Rectal smooth muscle tissue (tissue), 1 donor: ENCODE measurements at regions not wholly inside any gene's neighbourhood (a gene's known extent, or its start where the extent isn't known, plus 50 kb on each side); places are given as distances from the start of the nearest gene placed in this dataset.

Experiments used
- H3K27ac ChIP-seq: one replicate; pipeline ENCODE4 v1.7.0; 2013; ENCODE audit warnings: low read depth, low read length, inconsistent platforms
- H3K27me3 ChIP-seq: one replicate; pipeline ENCODE4 v1.7.0; 2013; ENCODE audit warnings: low read length; ENCODE audit not compliant: control insufficient read depth, insufficient read depth
- H3K36me3 ChIP-seq: one replicate; pipeline ENCODE4 v1.7.0; 2013; ENCODE audit warnings: low read length; ENCODE audit not compliant: control insufficient read depth, insufficient read depth
- H3K4me1 ChIP-seq: one replicate; pipeline ENCODE4 v1.7.0; 2013; ENCODE audit warnings: low read length; ENCODE audit not compliant: control insufficient read depth, insufficient read depth
- H3K4me3 ChIP-seq: one replicate; pipeline ENCODE4 v1.7.0; 2013; ENCODE audit warnings: low read length
- H3K9ac ChIP-seq: one replicate; pipeline ENCODE4 v1.7.0; 2013; ENCODE audit warnings: low read length

- H3K9ac ChIP-seq: no peak overlapping the region
- no peaks in the 10 kb centered on the region for H3K36me3 ChIP-seq
- H3K4me3 ChIP-seq: no peak overlapping the region
- no peaks in the 10 kb centered on the region for H3K27me3 ChIP-seq
- no peaks in the 10 kb centered on the region for H3K4me1 ChIP-seq
- no peak overlapping the region for H3K27ac ChIP-seq
Measured at GRCh38 chr6:115356371-115356770, 704.3 kb downstream of the FRK start.

- no peak overlapping the region for H3K27ac ChIP-seq
- no peaks in the 10 kb centered on the region for H3K27me3 ChIP-seq
- H3K9ac ChIP-seq: no peak overlapping the region
- no peak overlapping the region for H3K4me3 ChIP-seq
- H3K36me3 ChIP-seq: no peaks in the 10 kb centered on the region
- H3K4me1 ChIP-seq: no peaks in the 10 kb centered on the region
Measured at GRCh38 chr6:115323001-115323400, 737.7 kb downstream of the FRK start.

DNA sequence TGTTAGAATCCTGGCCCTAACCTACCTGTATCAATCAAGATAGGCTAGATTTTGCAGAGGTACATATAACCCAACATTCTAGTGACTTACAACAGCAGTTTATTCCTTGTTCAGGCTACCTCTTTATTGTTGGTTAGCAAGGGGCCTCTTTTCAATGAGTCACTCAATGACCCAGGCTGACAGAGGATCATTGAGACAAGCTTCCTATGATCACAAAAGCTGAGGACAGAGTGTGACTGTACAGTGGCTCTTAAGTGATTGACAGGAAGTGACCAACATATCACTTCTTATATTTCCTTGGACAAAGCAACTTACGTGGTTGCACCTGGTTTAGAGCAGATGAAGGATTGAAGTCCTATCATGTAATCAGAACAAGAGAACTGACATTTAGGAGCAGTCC is 740.9 kb downstream of the FRK start:
- no peaks in the 10 kb centered on the region for H3K27me3 ChIP-seq
- H3K4me1 ChIP-seq: no peaks in the 10 kb centered on the region
- no peaks in the 10 kb centered on the region for H3K36me3 ChIP-seq
- no peak overlapping the region for H3K9ac ChIP-seq
- H3K27ac ChIP-seq: no peak overlapping the region
- no peak overlapping the region for H3K4me3 ChIP-seq

- no peaks in the 10 kb centered on the region for H3K36me3 ChIP-seq
- H3K9ac ChIP-seq: no peak overlapping the region
- no peaks in the 10 kb centered on the region for H3K27me3 ChIP-seq
- no peak overlapping the region for H3K27ac ChIP-seq
- H3K4me3 ChIP-seq: no peak overlapping the region
- H3K4me1 ChIP-seq: no peaks in the 10 kb centered on the region
Measured at GRCh38 chr6:115310156-115310555, 750.5 kb downstream of the FRK start.

DNA sequence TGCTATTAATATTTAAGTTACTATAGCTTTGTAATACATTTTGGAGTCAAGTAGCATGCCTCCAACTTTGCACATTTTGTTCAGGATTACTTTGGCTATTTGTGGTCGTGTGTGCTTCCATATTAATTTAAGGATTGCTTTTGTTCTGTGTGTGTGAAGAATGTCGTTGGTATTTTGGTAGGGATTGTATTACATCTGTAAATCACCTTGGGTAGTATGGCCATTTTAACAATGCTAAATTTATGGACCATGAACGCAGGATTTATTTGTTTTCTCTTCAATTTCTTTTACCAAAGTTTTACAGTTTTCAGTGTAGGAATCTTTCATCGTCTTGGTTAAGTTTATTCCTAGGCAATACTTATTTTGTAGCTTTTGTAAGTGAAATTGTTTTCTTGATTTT is 758.0 kb downstream of the FRK start:
- Histone ChIP-seq H3K4me3 (no peak overlapping the region), H3K4me1 (no peaks in the 10 kb centered on the region), H3K9ac (no peak overlapping the region), H3K27ac (no peak overlapping the region), H3K36me3 (no peaks in the 10 kb centered on the region), H3K27me3 (no peaks in the 10 kb centered on the region)

- Histone ChIP-seq H3K4me1 (no peaks in the 10 kb centered on the region), H3K36me3 (no peaks in the 10 kb centered on the region)
Measured at GRCh38 chr6:115287467-115287866, 773.2 kb downstream of the FRK start.

DNA sequence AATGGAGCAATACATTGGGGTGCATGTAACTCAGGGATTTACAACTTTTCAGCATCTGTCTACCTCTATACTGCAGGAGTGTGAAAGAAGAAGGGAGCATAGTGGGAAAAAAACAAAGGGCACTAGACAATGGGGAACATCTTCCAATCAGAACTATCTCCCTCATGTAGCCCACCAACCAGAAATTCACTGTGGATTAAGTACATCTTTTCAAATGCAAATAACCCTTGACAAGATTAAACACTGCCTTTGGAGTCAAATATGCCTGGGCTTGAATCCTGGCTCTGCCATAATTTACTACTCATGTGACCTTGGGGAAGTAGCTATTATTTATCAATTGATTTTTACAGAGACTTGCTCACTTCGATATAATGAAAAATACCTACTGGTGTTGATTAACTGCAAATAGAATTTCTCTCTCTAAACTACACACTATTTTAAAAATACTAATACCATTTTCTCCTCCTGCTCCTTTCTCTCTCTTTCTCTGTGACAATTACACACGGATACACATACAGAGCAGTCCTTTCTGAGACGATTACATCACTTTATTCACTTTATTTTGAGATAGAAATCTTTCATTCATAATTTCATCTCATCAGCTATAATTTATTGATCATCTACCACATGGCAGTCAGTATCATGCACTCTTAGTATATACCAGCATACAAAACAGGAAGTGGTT is 783.7 kb downstream of the FRK start:
- H3K27me3 ChIP-seq: no peaks in the 10 kb centered on the region
- no peak overlapping the region for H3K27ac ChIP-seq
- no peak overlapping the region for H3K4me3 ChIP-seq
- H3K36me3 ChIP-seq: no peaks in the 10 kb centered on the region
- H3K9ac ChIP-seq: no peak overlapping the region
- H3K4me1 ChIP-seq: no peaks in the 10 kb centered on the region

More at GRCh38 chr6:115287467-115287866, 773.2 kb downstream of the FRK start:
- H3K4me3 ChIP-seq: no peak overlapping the region
- H3K9ac ChIP-seq: no peak overlapping the region
- H3K27ac ChIP-seq: no peak overlapping the region
- H3K27me3 ChIP-seq: no peaks in the 10 kb centered on the region

DNA sequence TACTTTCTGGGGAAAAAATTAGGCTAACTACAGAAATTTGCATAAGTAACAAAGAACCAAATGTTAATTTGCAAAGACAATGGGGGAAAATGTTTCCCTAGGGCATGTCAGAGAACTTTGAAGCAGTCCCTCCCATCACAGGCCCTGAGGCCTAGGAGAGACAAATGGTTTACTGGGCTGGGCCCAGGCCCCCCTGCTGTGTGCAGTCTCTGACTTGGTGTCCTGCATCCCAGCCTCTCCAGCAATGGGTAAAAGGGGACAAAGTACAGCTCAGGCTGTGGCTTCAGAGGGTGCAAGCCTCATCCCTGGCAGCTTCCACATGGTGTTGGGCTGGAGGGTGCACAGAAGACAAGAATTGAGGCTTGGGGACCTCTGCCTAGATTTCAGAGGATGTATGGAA is 788.4 kb downstream of the FRK start:
- no peak overlapping the region for H3K9ac ChIP-seq

GRCh38 chr6:115271434-115271833 is 789.3 kb downstream of the FRK start:
- Histone ChIP-seq H3K27me3 (no peaks in the 10 kb centered on the region), H3K4me3 (no peak overlapping the region), H3K4me1 (peaks cover 2% of the 10 kb centered on the region), H3K27ac (no peak overlapping the region), H3K9ac (no peak overlapping the region), H3K36me3 (no peaks in the 10 kb centered on the region)

More for the DNA sequence above, 788.4 kb downstream of the FRK start:
- H3K4me3 ChIP-seq: no peak overlapping the region
- H3K27ac ChIP-seq: no peak overlapping the region
- H3K27me3 ChIP-seq: no peaks in the 10 kb centered on the region
- H3K4me1 ChIP-seq: peaks cover 2% of the 10 kb centered on the region
- H3K36me3 ChIP-seq: no peaks in the 10 kb centered on the region

DNA sequence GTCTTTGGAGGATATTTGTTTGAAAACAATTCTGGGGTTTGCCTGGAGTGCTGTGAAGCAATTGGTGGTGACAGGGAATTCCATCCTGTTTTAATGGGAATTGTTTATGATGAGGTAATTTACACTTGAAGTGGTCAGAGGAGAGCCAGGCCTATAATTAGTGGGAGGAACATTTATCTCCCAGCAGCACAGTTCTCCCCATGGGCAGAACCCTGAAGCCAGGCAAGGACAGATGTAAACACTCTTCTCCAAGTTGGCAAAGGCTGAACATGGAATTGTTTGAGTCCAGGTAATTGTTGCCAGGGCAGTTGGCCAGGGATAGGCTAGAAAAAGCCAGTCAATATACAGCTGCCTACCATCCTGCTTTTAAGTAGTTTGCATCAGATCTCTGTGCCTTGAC is 789.7 kb downstream of the FRK start:
- H3K36me3 ChIP-seq: no peaks in the 10 kb centered on the region

GRCh38 chr6:115241373-115241772 is 819.3 kb downstream of the FRK start:
- Histone ChIP-seq H3K36me3 (no peaks in the 10 kb centered on the region), H3K27me3 (no peaks in the 10 kb centered on the region), H3K4me3 (no peak overlapping the region), H3K27ac (no peak overlapping the region), H3K9ac (no peak overlapping the region), H3K4me1 (no peaks in the 10 kb centered on the region)

More for the DNA sequence above, 789.7 kb downstream of the FRK start:
- Histone ChIP-seq H3K4me3 (no peak overlapping the region), H3K27ac (no peak overlapping the region), H3K4me1 (peaks cover 2% of the 10 kb centered on the region), H3K9ac (no peak overlapping the region), H3K27me3 (no peaks in the 10 kb centered on the region)

- no peak overlapping the region for H3K27ac ChIP-seq
- no peak overlapping the region for H3K4me3 ChIP-seq
- H3K9ac ChIP-seq: no peak overlapping the region
- H3K27me3 ChIP-seq: no peaks in the 10 kb centered on the region
- H3K36me3 ChIP-seq: no peaks in the 10 kb centered on the region
- H3K4me1 ChIP-seq: no peaks in the 10 kb centered on the region
Measured at GRCh38 chr6:115221198-115221597, 839.5 kb downstream of the FRK start.

DNA sequence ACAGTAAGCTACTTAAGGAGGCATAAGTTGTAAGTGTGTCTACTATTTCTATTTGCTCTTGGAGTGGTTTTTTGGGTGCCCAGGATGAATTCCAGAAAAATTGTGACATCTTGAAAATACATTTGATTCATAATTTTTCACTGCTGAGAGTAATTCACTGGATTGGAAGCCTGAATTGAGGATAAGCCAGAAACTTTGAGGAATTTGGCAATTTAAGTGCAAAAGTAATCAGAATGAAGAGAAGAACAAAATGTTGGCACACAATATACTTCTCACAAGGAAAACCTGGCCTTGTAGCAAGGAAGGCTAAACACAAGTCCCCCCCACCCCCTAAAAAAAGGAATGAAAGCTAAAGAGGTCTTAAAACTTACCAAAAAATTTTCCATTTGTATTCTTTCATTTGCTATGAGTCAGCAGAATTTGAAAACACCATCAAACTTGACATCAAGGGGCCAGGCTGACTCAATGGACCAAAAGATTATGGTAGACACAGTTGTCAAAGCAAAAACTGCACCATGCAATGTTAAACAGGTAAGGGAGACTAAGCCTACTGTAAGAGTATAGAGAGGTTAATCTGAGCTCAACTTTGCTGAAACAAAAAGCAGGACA is 840.0 kb downstream of the FRK start:
- no peaks in the 10 kb centered on the region for H3K4me1 ChIP-seq

More for the DNA sequence above, 840.0 kb downstream of the FRK start:
- H3K9ac ChIP-seq: no peak overlapping the region
- no peak overlapping the region for H3K27ac ChIP-seq
- H3K36me3 ChIP-seq: no peaks in the 10 kb centered on the region
- no peak overlapping the region for H3K4me3 ChIP-seq
- no peaks in the 10 kb centered on the region for H3K27me3 ChIP-seq
